ENCODE measurements at regions not wholly inside any gene's neighbourhood (a gene's known extent, or its start where the extent isn't known, plus 50 kb on each side); places are given as distances from the start of the nearest gene placed in this dataset.
"Not testable (repeated sequence)": the region's sequence is repeated elsewhere in the genome, so short reads cannot be mapped to it uniquely, and the experiment has no call there.

GRCh38 chr5:143957455-143957854 is 145.5 kb downstream of the HMHB1 start:
- DNase-seq = no peak

- DNase-seq = no peak
These were observed 150.2 kb downstream of the HMHB1 start for GRCh38 chr5:143962201-143962600.

- no peak for DNase-seq
These were observed 153.0 kb downstream of the HMHB1 start for GRCh38 chr5:143964919-143965318.

GRCh38 chr5:143966280-143966679 is 154.3 kb downstream of the HMHB1 start:
- no peak for DNase-seq

- DNase-seq = no peak
These were observed 156.3 kb downstream of the HMHB1 start for GRCh38 chr5:143968071-143968878.

- DNase-seq = no peak
These were observed 158.2 kb downstream of the HMHB1 start for GRCh38 chr5:143970159-143970558.

GRCh38 chr5:143972068-143972467 is 160.1 kb downstream of the HMHB1 start:
- no peak for DNase-seq

- no peak for DNase-seq
These were observed 164.1 kb downstream of the HMHB1 start for GRCh38 chr5:143976055-143976454.

- no peak for DNase-seq
These were observed 166.0 kb downstream of the HMHB1 start for GRCh38 chr5:143977891-143978461.

GRCh38 chr5:143979044-143979690 is 167.2 kb downstream of the HMHB1 start:
- no peak for DNase-seq

- no peak for DNase-seq
These were observed 168.5 kb downstream of the HMHB1 start for GRCh38 chr5:143980506-143980905.

GRCh38 chr5:143982957-143983356 is 171.0 kb downstream of the HMHB1 start:
- DNase-seq = not testable (repeated sequence)

- DNase-seq = no peak
These were observed 174.0 kb downstream of the HMHB1 start for GRCh38 chr5:143985832-143986515.

- no peak for DNase-seq
These were observed 174.7 kb downstream of the HMHB1 start for GRCh38 chr5:143986516-143987212.

- no peak for DNase-seq
These were observed 175.3 kb downstream of the HMHB1 start for GRCh38 chr5:143987264-143987663.

- no peak for DNase-seq
These were observed 176.0 kb downstream of the HMHB1 start for GRCh38 chr5:143987751-143988560.

GRCh38 chr5:143992496-143992895 is 178.0 kb downstream of the YIPF5 start:
- DNase-seq = no peak

GRCh38 chr5:144002876-144003275 is 167.6 kb downstream of the YIPF5 start:
- no peak for DNase-seq

GRCh38 chr5:144003636-144004035 is 166.8 kb downstream of the YIPF5 start:
- no peak for DNase-seq

- DNase-seq = no peak
These were observed 166.3 kb downstream of the YIPF5 start for GRCh38 chr5:144004146-144004545.

GRCh38 chr5:144004751-144005150 is 165.7 kb downstream of the YIPF5 start:
- no peak for DNase-seq

- no peak for DNase-seq
These were observed 161.3 kb downstream of the YIPF5 start for GRCh38 chr5:144009116-144009515.
